SK-N-SH treated with all-trans-retinoic acid at 6 μM for 48 hours (cell line): ENCODE measurements at regions not wholly inside any gene's neighbourhood (a gene's known extent, or its start where the extent isn't known, plus 50 kb on each side); places are given as distances from the start of the nearest gene placed in this dataset.

Source experiments
- ATAC-seq: fragments of 200-7000 bp; cut with Tn5 transposase; 3 replicates; pipeline ENCODE4 v1.9.1; 2020; ENCODE audit warnings: mild to moderate bottlenecking, moderate library complexity
- CREB5 ChIP-seq: fragments of 250-450 bp; sonication (Bioruptor Pico); IDR thresholded peaks from 2 replicates; pipeline ENCODE4 v1.5.1; 2020; ENCODE audit warnings: low read depth, mild to moderate bottlenecking, moderate library complexity
- ISL1 ChIP-seq: fragments of 250-450 bp; sonication (Bioruptor Pico); IDR thresholded peaks from 2 replicates; pipeline ENCODE4 v2.1.2; 2022; ENCODE audit warnings: mild to moderate bottlenecking, moderate library complexity
- POU6F1 ChIP-seq: fragments of 250-450 bp; sonication (Bioruptor Pico); IDR thresholded peaks from 2 replicates; pipeline ENCODE4 v1.8.0; 2021; ENCODE audit warnings: low read depth, mild to moderate bottlenecking, moderate library complexity, borderline replicate concordance

GRCh38 chr3:35565048-35565447, 74.3 kb upstream of the ARPP21 start:
- no peak for ATAC-seq
- TF ChIP-seq POU6F1 (CRISPR knock-in tag) (no peak), ISL1 (peak; percentile 51), CREB5 (CRISPR knock-in tag) (no peak)
